Hematopoietic multipotent progenitor cell treated with erythropoietin and hydrocortisone succinate and interleukin-3 and kit ligand, for 17 days (in vitro differentiated cells): ENCODE measurements at regions not wholly inside any gene's neighbourhood (a gene's known extent, or its start where the extent isn't known, plus 50 kb on each side); places are given as distances from the start of the nearest gene placed in this dataset.
"Not testable (repeated sequence)": the region's sequence is repeated elsewhere in the genome, so short reads cannot be mapped to it uniquely, and the experiment has no call there.

Experiments
- DNase-seq: peaks from one replicate; pipeline ENCODE4 v3.0.0-alpha.2; 2015; ENCODE audit warnings: low spot score

DNA sequence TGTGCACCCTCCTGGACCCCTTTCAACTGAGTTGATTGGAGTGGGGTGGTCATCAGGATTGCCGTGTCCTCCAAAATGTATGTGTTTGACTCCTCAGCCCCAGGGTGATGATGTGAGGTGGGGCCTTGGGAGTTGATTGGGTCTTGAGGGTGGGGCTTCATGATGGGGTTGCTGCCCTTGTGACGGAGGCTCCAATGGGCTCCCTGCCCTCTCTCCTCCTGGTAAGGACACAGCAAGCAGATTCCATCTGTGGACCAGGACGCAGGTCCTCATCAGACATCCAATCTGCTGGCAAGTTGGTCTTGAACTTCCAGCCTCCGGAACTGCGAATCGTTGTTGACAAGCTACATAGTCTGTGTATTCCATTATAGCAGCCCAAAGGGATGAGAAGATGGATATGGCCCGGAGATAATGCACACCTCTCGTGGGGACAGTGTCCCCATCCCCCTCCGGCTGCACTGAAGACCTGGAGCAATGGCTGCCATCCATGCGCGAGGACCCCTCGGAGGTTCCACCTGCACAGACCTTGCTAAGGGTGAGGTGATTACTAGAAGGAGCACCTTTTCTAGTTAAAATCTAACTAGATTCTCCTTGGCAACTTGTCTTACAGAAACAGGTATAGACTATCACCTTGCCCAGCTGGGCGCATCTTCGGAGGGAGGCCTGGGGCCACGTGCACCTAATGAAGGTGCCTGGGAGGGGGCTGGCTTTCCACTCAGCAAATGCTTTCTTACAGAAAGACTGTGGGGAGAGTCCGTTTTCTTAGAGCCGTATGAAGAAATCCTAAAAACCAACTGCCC lies 75.7 kb upstream of the IRX4 start:
- no peak for DNase-seq

DNA sequence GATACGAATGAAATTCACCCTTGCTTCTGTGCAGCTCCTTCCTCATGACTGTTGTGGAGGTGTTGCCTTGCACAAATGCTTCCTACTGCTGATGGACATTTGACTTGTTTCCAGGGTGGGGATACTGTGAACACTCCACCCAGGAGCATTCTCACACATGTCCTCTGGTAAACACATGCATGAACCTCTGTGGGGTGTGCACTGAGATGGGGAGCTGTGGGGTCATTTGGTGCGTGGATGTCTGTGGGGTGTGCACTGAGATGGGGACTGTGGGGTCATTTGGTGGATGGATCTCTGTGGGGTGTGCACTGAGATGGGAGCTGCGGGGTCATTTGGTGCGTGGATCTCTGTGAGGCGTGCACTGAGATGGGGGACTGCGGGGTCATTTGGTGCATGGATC lies 72.9 kb upstream of the IRX4 start:
- no peak for DNase-seq

DNA sequence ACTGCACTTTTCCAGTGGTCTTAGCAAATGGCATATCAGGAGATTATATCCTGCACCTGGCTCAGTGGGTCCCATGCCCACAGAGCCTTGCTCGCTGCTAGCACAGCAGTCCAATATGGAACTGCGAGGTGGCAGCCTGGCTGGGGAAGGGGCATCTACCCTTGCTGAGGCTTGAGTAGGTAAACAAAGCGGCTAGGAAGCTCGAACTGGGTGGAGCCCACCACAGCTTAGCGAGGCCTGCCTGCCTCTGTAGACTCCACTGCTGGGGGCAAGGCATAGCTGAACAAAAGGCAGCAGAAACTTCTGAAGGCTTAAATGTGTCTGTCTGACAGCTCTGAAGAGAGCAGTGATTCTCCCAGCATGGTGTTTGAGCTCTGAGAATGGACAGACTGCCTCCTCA lies 71.0 kb upstream of the IRX4 start:
- not testable (repeated sequence) for DNase-seq

DNA sequence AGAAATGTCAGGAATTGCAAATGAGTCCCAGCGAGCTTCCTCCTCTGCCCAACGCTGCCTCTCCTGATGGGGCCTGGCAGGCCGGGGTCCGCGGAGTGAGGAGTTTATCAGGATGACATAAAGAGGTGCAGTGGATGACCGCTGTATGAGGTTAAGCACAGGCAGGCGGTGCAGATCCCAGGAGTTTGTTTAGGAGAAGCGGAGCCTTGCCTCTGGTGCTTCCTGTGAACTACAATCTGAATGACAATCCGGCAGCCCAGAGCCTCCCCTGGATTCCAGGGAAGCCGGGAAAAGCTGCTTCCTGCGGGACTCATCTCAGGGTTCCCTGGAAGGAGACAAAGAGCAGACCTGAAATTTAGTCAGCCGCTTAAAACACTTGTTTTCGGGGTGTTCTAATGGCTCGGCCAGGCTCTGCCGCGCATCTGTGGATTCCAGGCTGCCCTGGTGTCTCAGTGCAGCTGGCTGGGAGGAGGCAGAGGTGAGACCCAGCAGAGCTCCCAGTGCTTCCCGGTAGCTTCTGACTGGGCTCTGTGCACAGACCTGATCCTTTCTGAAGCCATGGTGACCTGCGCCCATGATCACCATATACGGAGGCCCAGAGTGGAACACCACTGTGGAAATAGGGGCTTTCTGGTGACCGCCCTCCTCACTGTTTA lies 69.8 kb upstream of the IRX4 start:
- DNase-seq, result no peak

DNA sequence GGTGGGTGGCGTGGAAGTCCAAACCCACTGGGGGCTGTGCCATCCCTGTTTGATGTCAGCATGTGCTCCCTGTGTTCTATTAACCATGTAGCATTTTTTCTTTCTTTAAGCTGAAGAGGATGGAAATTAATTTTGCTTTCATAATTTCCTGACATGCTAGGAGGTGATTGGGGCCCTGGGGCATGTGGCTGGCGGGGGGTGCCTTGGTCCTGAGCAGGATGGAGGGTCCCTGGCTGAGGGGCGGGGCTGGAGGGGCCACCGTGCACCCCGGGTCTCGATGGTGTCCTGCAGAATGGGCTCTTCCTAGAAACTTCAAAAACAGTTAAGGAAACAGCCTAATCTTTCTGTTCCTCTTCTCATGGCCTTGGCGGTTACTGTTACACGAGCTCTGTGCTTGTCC lies 69.3 kb upstream of the IRX4 start:
- no peak for DNase-seq

DNA sequence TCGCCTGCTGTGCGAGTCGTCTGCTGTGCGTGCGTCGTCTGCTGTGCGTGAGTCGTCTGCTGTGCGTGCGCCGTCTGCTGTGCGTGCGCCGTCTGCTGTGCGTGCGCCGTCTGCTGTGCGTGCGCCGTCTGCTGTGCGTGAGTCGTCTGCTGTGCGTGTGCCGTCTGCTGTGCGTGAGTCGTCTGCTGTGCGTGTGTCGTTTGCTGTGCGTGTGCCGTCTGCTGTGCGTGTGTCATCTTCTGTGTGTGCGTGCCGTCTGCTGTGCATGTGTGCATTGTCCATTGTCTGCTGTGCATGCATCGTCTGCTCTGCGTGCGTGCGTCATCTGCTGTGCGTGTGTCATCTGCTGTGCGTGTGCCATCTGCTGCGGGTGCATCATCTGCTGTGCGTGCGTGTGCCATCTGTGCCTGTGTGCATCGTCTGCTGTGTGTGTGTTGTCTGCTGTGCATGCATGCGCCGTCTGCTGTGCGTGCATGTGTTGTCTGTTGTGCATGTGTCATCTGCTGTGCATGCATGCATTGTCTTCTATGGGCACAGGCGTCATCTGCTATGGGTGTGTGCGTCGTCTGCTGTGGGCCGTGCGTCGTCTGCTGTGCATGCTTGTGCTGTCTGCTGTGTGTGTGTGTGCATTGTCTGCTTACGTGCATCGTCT lies 68.6 kb upstream of the IRX4 start:
- DNase-seq, result no peak

DNA sequence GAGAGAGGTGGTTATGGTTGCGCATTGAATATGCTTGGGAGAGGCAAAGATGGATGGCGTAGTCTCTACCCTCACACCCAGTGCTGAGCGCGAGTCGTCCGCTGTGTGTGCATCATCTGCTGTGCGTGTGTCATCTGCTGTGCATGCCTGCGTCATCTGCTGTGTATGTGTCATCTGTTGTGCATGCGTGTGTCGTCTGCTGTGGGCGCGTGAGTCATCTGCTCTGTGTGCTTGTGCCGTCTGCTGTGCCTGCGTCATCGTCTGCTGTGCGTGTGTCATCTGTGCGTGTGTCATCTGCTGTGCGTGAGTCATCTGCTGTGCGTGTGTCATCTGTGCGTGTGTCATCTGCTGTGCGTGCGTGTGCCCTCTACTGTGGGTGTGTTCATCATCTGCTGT lies 68.0 kb upstream of the IRX4 start:
- DNase-seq, result no peak

DNA sequence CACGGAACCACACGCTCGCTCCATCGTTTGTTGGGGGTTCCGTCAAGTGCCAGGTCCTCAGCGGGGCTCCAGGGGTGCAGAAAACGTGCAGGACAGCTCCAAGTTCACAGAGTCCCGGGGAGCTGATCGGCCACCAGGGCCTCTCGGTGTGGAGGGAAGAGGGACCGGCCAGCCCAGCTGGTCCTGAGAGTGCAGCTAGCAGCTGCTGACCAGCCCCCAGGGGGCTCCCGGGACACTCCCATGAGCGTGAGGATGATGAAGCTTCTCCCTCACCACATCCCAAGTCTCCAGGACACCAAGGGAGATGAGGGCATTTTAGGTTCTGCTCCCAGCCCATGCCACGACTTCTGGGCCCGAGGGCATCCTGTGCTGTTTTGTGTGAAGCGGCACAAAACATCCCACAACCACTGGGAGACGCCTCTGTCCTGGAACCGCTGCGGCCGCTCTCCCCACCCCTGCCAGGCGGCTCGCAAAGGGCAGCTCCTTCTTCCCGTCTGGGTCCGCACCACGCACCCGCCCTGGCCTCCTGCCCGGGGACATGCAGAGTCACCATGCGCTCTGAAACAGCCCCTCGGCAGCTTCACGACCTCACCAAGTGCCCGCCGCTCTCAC lies 67.5 kb upstream of the IRX4 start:
- no peak for DNase-seq

DNA sequence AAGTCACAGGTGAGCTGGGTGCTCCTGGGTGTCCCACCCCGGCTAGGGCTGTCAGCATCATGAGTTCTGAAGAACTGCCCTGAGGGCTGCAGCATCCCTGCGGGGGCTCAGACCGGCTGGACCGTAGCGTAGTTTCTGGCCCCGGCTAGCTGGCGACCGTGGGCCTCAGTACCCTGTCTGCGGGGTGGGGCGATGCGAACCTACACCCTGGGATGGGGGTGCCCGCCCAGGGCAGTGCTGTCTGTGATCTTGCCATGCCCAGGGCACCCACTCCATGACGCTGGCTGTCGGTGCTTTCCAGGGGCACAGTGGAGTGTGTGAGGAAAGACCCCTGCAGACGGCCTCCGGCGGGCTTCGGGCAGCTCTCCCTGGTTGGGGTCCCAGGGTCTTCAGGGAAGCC lies 66.5 kb upstream of the IRX4 start:
- DNase-seq, result no peak

DNA sequence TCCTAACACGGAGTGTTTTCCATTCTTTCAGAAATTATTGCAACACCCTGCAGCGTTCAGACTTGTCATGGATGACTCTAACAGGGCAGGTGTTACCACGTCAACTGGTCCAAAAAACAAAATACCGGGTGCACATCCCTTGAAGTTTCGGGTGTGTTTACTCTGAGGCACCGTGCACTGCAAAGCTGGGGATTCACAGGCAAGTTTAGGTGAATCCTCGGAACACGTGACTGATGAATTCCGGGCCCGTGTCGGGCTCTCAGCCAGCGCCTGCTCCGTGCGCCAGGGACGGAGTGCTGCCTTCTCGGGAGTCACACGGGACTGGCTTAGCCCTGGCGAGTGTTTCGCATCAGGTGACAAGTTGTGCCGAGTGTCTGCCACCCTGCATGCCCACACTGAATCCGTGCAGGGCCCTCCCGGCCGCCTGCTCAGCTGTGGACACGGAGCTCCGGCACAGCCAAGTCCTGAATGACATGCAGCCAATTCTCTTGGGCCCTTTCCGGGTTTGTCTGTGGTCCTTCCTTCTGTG lies 66.0 kb upstream of the IRX4 start:
- DNase-seq, result no peak

DNA sequence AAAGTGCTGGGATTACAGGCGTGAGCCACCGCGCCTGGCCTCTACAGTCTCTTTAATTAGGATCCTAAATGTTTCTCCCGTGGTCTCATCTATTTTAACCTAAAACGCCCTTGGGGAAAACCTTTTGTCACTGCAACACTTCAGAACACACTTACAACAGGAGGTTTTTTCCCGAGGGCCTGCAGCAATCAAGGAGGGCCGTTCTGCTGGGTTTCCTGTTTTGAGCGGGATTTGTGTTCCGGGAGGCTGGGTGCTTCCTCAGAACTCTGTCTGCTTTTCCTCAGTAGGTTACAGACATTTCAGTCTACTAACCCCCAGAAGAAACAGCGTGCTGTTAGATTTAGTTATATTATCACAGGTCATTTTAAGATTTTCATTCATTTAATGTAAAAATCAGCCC lies 65.4 kb upstream of the IRX4 start:
- no peak for DNase-seq

DNA sequence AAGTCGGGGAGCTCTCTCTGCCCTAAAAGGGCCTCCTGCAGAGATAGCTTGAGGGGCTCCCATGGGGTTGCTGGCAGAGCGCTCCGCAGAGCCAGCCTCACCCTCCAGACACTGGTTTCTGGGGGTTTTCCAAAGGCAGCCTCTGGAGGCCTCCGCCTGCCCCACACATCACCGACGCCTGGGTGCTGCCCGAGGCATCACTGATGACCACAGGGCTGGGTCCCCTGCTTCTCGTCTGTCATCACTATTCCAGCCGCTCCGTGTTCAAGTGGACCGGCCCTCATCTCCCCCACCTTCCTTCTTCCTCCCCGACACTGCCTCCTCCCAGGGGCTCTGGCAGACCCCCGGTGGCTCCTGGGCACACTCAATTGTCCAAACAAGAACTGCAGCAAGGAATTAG lies 64.1 kb upstream of the IRX4 start:
- DNase-seq, result no peak

DNA sequence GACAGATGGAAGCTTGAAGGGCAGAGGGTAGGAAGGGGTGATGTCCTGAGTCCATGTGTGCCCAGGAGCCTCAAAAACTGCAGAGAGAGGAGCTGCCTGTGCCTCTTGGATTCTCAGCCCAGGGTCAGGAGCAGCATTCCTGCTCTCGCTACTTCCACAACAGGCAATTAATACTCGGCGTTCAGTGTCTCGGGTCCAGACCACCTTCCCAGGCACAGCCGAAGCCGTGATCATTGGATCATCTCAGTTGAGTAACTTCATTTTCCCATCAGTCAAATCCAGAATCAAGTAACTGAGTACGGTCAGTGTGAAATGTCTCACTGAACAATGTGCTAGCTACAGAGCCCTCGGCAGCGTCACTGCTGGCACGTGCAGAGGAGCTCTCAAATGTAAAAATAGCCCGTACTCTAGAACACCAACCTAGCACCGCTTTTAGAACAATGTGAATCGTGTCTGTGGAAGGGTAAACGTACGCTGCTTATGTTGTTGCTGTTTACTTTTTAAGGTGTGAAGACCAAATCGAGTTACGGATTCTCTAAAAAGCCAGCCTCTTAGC lies 63.5 kb upstream of the IRX4 start:
- DNase-seq, result no peak

DNA sequence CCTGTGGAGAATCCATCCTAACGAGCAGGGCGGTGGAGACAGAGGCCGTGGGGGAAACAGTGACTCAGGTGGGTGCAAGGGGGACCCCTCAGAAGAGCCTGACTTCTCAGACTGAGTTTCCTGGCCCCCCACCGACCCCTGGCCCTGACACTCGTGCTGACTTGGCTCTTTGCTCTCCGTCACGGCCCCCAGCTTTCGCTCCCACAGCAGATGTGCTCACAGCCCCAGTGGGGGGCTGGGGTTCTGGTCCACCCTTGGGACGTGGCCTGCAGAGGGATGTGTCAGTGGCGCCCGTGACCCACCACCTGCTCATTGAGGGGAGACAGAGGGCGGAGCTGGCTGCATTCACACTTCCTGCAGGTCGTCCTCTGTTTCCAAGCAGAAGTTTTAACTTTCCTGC lies 62.9 kb upstream of the IRX4 start:
- DNase-seq, result no peak

DNA sequence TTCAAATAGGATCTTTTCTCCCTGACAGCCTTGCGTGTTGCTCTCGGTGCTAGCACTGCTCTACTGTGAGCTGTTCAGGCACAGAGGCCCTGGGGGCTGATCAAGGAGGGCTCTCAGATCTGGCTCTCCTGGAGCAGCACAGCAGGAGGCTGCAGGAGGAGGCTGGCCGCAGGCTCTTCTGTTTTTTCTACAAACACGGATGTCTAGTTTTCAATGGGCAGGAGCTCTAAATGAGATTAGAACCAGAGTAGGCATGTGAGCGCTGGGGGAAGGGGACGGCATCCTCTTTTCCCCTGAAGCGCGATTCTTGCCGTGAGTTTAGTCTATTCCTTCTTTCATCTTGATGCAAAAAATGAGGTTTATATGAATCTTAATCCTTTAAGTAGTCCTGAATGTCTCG lies 61.7 kb upstream of the IRX4 start:
- no peak for DNase-seq

DNA sequence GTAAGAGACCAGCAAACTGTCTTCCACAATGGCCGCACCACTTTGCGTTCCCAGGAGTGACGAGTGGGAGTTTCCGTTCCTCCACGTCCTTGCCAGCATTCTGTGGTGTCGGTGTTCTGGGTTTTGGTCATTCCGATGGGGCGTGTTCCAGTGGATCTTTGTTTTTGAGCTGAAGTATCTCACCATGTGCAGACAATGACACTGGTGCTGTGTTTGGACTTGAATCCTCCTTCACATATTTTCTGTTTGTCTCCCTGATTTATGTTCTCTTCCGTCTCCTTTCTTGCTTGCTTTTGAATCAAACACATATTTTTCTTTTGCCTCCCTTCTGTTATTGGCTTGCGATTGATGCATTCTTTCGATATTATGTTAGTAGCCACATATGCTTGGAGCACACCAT lies 60.8 kb upstream of the IRX4 start:
- no peak for DNase-seq

DNA sequence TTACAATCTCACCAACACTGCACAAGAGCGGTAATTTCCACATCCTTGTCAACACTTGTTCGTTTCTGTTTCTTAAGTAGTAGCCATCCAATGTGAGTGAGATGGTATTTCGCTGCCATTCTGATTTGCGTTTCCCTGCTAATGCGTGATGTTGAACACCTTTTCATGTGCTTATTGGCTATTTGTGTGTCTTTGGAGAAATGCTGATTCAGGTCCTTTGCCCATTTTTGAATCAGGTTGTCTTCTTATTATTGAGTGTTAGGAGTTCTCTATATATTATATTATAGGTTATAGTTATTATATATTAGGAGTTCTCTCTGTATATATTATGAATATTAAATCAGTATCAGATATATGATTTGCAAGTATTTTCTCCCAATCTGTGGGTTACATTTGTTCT lies 59.9 kb upstream of the IRX4 start:
- no peak for DNase-seq

DNA sequence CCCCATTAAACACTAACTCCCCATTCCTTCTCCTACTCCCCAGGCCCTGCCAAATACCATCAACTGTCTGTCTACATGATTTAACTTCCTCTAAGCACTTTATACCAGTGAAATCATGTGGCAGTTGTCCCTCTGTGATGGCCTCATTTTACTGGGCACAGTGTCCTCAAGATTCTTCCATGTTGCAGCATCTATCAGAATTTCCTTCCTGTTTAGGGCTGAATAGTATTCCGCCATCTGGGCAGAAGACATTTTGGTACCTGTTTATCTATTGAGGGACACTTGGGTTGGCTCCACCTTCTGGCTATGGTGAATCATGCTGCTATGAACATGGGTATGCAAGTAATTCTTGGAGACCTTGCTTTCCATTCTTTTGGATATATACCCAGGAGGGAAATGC lies 59.4 kb upstream of the IRX4 start:
- no peak for DNase-seq

DNA sequence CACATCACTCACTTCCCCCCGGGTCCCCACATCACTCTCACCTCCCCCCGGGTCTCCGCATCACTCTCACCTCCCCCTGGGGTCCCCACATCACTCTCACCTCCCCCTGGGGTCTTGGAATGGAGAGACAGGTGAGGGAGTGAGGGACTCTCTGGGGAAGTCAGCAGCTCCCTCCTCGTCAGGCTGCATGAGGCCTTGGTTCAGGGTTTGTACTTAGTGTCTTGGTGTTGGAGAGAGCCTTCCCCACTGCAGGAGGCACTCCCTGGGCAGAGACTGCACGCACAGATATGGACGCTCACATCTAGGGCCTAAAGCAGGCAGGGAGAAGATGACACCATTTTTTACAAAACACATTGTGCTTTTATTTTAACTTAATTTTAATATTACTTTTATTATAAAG lies 56.5 kb upstream of the IRX4 start:
- no peak for DNase-seq

DNA sequence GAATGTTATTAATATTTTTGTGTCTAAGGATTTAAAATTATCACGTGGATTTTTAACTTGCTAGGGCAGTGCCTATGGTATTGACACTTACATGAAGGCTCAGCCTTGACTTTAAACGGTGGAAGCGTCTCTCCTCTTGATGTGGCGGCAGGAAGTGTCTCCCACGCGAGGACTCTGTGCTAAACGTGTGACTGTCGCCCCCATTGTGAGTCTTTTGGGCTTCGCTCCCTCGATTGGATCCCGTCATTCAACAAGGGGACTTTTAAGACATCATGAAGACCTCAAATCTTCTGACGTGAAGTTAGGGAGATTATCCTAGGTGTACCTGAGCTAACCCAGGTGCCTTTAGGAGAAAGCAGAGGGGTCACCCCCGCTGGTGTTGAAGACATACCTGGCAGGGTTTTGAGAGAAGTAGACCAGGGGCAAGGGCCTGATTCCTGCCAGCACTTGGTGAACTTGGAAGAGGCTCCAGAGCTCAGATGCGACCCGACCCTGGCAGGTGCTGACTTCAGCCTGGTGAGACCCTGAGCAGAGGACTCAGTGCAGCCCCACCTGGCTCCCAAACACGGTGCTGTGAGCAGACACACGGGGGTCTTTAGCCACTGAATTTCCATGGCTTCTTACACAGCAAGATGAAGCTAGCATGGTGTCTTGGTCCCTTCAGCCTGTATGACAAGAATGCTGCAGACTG lies 55.7 kb upstream of the IRX4 start:
- no peak for DNase-seq

DNA sequence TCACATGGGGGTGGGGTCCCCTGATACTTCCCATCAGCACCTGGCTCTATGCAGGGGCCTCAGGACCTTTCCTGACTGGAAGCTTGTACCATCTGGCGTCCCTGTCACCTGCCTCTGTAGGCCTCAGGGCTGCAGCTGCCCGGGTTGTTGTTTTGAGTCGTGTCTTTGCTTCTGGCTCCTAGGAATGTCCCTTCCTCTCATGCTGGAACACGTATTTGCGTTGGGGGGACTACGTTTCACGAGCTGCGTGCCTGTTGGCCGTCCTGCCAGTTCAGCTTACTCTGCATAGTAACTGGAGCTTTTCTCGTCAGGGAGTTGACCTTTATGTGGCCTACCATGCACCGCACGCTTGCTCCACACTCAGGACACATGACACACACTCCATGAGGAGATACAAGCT lies 54.9 kb upstream of the IRX4 start:
- no peak for DNase-seq

DNA sequence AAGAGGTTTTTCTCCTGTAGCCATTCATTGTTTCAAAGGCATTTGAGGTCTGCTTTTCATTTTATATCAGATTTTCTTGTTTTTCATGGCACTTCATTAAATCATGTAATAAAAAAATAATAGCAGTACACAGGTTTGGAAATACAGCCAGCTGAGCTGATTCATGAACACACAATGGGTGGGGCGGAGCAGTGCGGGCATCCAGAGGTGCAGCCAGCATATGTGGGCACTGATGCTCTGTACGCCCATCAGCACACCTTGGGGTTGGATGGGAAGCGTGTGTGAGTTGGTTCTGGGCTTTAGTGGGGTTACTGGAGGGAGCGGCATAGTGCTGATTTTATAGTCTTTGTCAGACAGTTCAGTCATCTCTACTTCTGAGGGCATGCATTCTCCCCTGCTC lies 54.2 kb upstream of the IRX4 start:
- DNase-seq, result no peak
